Amniotic epithelial cell (primary cell): ENCODE measurements at regions not wholly inside any gene's neighbourhood (a gene's known extent, or its start where the extent isn't known, plus 50 kb on each side); places are given as distances from the start of the nearest gene placed in this dataset.

Experiments
- DNase-seq: peaks from one replicate; pipeline ENCODE4 v3.0.0-alpha.2; 2010; ENCODE audit warnings: low read depth

- DNase-seq, result no peak
Observed at GRCh38 chr5:117496801-117497200, 922.2 kb upstream of the SEMA6A start.

- DNase-seq, result peak; percentile 39
Observed at GRCh38 chr5:117494188-117494587, 919.6 kb upstream of the SEMA6A start.

- DNase-seq, result peak; percentile 6
Observed at GRCh38 chr5:117488976-117489500, 914.4 kb upstream of the SEMA6A start.

- peak; percentile 72 for DNase-seq
Observed at GRCh38 chr5:117487556-117487955, 912.9 kb upstream of the SEMA6A start.

GRCh38 chr5:117486879-117487391 lies 912.3 kb upstream of the SEMA6A start:
- peak; percentile 2 for DNase-seq

- DNase-seq, result no peak
Observed at GRCh38 chr5:117486261-117486660, 911.6 kb upstream of the SEMA6A start.

GRCh38 chr5:117475919-117476318 lies 901.3 kb upstream of the SEMA6A start:
- DNase-seq, result no peak

- no peak for DNase-seq
Observed at GRCh38 chr5:117473165-117473564, 898.5 kb upstream of the SEMA6A start.

- DNase-seq, result no peak
Observed at GRCh38 chr5:117463881-117464570, 889.4 kb upstream of the SEMA6A start.

GRCh38 chr5:117461966-117462365 lies 887.3 kb upstream of the SEMA6A start:
- no peak for DNase-seq

GRCh38 chr5:117461403-117461802 lies 886.8 kb upstream of the SEMA6A start:
- DNase-seq, result no peak

GRCh38 chr5:117457656-117458055 lies 883.0 kb upstream of the SEMA6A start:
- DNase-seq, result no peak

GRCh38 chr5:117456866-117457470 lies 882.3 kb upstream of the SEMA6A start:
- no peak for DNase-seq

GRCh38 chr5:117455236-117456233 lies 880.9 kb upstream of the SEMA6A start:
- peak; percentile 1 for DNase-seq

GRCh38 chr5:117454716-117455212 lies 880.1 kb upstream of the SEMA6A start:
- peak; percentile 48 for DNase-seq

- DNase-seq, result no peak
Observed at GRCh38 chr5:117436846-117437245, 862.2 kb upstream of the SEMA6A start.

GRCh38 chr5:117435203-117435602 lies 860.6 kb upstream of the SEMA6A start:
- no peak for DNase-seq

- no peak for DNase-seq
Observed at GRCh38 chr5:117434254-117434653, 859.6 kb upstream of the SEMA6A start.

- DNase-seq, result no peak
Observed at GRCh38 chr5:117433818-117434217, 859.2 kb upstream of the SEMA6A start.

GRCh38 chr5:117431091-117431490 lies 856.5 kb upstream of the SEMA6A start:
- DNase-seq, result no peak

- DNase-seq, result no peak
Observed at GRCh38 chr5:117425163-117425562, 850.5 kb upstream of the SEMA6A start.

- no peak for DNase-seq
Observed at GRCh38 chr5:117424559-117424958, 849.9 kb upstream of the SEMA6A start.
